ENCODE measurements at regions not wholly inside any gene's neighbourhood (a gene's known extent, or its start where the extent isn't known, plus 50 kb on each side); places are given as distances from the start of the nearest gene placed in this dataset.

GRCh38 chr20:39242614-39243013, 280.5 kb downstream of the DHX35 start:
- TF ChIP-seq, protein P1, sequence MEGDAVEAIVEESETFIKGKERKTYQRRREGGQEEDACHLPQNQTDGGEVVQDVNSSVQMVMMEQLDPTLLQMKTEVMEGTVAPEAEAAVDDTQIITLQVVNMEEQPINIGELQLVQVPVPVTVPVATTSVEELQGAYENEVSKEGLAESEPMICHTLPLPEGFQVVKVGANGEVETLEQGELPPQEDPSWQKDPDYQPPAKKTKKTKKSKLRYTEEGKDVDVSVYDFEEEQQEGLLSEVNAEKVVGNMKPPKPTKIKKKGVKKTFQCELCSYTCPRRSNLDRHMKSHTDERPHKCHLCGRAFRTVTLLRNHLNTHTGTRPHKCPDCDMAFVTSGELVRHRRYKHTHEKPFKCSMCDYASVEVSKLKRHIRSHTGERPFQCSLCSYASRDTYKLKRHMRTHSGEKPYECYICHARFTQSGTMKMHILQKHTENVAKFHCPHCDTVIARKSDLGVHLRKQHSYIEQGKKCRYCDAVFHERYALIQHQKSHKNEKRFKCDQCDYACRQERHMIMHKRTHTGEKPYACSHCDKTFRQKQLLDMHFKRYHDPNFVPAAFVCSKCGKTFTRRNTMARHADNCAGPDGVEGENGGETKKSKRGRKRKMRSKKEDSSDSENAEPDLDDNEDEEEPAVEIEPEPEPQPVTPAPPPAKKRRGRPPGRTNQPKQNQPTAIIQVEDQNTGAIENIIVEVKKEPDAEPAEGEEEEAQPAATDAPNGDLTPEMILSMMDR (conservative IDR thresholded peaks at IDR 0.05): no peak
- TF ChIP-seq EZH2 (IDR thresholded peaks at IDR 0.05; ENCODE audit: low read depth): no peak
